Muscle layer of colon (tissue), 2 donors: ENCODE measurements at regions not wholly inside any gene's neighbourhood (a gene's known extent, or its start where the extent isn't known, plus 50 kb on each side); places are given as distances from the start of the nearest gene placed in this dataset.

Experiments used
- H3K27ac ChIP-seq: one replicate; pipeline ENCODE4 v1.7.0; 2013; ENCODE audit warnings: low read depth, mild to moderate bottlenecking, low read length, moderate library complexity
- H3K27me3 ChIP-seq, 2 donors: one replicate each; pipeline ENCODE4 v1.7.0; 2013; ENCODE audit warnings: low read length in 2 of 2, mild to moderate bottlenecking in 2 of 2; ENCODE audit not compliant: insufficient read depth in 2 of 2, control insufficient read depth in 1 of 2
- H3K36me3 ChIP-seq: one replicate; pipeline ENCODE4 v1.7.0; 2013; ENCODE audit warnings: mild to moderate bottlenecking, low read length; ENCODE audit not compliant: insufficient read depth
- H3K4me1 ChIP-seq: one replicate; pipeline ENCODE4 v1.7.0; 2013; ENCODE audit warnings: mild to moderate bottlenecking, low read length; ENCODE audit not compliant: insufficient read depth
- H3K4me3 ChIP-seq, 2 donors: one replicate each; pipeline ENCODE4 v1.7.0; 2013; ENCODE audit warnings: low read length in 2 of 2, low read depth in 1 of 2, mild to moderate bottlenecking in 1 of 2, moderate library complexity in 1 of 2
- H3K9ac ChIP-seq: one replicate; pipeline ENCODE4 v1.7.0; 2013; ENCODE audit warnings: low read length
- H3K9me3 ChIP-seq: one replicate; pipeline ENCODE4 v1.7.0; 2013; ENCODE audit warnings: mild to moderate bottlenecking, low read length
- donor health status: abdominal sarcoma.
- donor health status: Adenocarcinoma of cecum.

DNA sequence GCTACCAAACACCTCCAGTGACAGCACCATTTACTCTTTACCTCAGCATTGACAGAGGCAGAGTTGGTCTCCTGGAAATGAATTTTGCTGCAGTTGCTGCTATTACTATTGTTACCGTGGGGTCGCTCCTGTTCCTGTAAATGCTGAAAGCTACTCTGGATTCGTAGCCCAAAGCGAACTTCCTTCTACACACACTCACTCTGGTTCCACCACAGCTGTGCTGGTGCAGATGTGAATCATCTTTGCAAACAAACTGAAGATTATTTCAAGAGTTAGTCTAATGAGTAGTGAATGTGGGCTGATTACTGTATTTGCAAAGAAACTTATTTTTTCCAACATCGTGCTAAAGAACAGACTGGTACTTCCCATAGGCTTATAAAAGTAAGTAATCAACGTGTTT lies 304.0 kb downstream of the LPIN1 start:
- Histone ChIP-seq H3K36me3 (no peaks in the 10 kb centered on the region), H3K27me3 (no peaks in the 10 kb centered on the region), H3K4me3 (no peak overlapping the region), H3K9me3 (no peaks in the 10 kb centered on the region), H3K27ac (no peak overlapping the region), H3K4me1 (no peaks in the 10 kb centered on the region), H3K9ac (no peak overlapping the region)

DNA sequence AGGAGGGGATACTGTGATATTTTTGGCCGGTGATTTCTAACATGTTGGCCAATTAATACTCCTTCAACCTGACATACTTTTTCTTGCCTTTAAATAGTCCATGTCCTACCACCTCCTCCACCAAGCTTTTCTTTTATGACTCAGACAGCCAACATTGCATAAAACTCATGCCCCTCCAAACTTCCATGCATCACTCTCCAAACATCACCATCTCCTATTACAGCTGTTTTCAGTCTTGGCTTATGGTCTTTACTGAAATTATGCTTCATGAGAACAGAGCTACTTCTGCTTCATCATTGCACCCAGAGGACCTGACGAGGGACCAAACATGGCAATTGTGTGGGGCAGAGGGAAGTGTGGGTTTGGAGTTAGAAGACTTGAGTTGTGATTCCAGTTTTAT lies 305.4 kb downstream of the LPIN1 start:
- H3K27ac ChIP-seq = no peak overlapping the region
- no peaks in the 10 kb centered on the region for H3K27me3 ChIP-seq
- no peak overlapping the region for H3K9ac ChIP-seq
- no peaks in the 10 kb centered on the region for H3K9me3 ChIP-seq
- H3K4me1 ChIP-seq = no peaks in the 10 kb centered on the region
- H3K4me3 ChIP-seq = no peak overlapping the region
- H3K36me3 ChIP-seq = no peaks in the 10 kb centered on the region

DNA sequence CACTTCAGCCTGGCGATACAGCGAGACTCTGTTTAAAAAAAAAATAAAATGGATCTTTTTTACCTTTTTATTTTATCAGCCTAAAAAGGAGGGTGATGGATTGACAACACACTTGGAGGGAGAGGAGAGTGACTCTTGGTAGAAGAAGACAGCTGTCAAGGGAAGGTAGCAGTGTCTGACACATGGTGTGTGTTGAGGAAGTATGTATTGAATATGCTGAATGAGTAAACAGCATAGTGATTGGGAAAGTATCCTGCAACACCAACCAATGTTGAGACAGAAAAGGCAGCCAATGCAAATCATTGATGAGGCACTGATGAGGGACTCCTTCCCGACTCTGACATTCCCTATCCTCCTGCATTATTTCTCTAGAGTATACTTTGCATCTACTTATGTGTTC lies 306.4 kb downstream of the LPIN1 start:
- no peaks in the 10 kb centered on the region for H3K27me3 ChIP-seq
- no peaks in the 10 kb centered on the region for H3K4me1 ChIP-seq
- no peak overlapping the region for H3K4me3 ChIP-seq
- no peaks in the 10 kb centered on the region for H3K36me3 ChIP-seq
- no peaks in the 10 kb centered on the region for H3K9me3 ChIP-seq
- H3K27ac ChIP-seq = no peak overlapping the region
- H3K9ac ChIP-seq = no peak overlapping the region

DNA sequence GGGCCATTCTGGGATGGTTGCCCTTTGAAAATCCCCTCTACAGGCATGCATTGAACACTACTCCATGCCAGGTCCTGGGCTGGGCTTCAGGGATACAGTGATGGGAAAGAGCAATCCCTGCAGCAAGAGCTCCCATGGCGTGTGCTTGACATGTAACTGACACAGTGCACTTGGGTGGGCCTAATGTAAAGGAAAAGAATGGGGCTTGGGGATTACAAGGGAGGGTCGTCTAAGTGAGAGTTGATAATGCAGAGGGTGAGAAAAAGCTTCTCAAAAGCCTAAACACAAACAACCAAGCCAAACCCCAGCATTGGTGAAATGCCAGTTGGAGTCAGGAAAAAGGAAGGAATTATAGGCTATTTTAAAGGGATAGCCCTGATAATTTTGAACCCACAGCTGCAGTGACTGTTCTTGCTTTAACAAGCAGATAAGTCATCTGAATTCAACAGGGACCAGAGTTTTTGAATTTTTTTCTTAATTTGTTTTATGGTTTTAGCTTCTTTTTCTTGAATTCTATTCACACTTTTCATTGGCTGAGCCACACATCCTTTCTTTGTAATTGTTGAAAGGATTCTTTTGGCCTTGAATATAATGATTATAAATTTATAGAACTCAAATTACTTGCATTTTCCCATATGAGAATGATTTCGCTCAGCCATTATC lies 308.7 kb downstream of the LPIN1 start:
- H3K36me3 ChIP-seq = no peaks in the 10 kb centered on the region
- no peaks in the 10 kb centered on the region for H3K9me3 ChIP-seq
- H3K4me3 ChIP-seq = no peak overlapping the region
- no peaks in the 10 kb centered on the region for H3K4me1 ChIP-seq
- no peak overlapping the region for H3K9ac ChIP-seq
- H3K27ac ChIP-seq = no peak overlapping the region
- no peaks in the 10 kb centered on the region for H3K27me3 ChIP-seq

DNA sequence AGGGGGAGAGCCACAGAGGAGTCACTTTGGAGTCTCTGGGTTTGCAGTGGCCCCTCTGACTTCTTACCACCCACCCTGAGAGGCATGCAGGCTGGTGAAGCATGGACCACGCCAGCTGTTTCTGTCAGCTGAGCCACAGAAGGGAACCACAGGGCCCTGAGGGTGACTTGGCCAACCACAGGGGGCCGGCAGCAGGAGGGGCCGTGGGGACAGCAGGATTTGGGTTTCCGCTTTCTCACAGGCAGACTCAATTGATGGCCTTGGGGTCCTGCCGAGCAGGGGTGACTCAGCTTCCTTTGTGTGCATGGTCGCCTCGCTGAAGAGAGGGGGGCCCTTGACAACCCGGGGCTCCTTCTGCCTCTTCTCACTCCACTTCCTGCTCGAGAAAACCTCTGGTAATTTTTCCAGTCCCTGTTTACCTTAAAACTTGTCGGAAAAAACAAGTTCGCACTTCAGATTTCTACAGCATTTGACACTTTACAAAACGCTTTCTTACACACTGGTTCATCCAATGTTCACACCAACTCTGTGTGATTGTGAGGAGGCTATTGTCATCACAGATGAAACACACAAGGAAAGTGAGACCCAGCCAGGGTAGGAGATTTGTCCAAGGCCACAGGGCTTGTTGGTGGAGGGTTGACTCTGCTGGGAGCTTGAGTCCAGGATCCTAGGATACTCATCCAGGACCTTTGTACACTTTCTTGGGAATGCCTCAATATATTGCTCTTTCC lies 311.2 kb downstream of the LPIN1 start:
- Histone ChIP-seq H3K4me3 (no peak overlapping the region), H3K4me1 (no peaks in the 10 kb centered on the region), H3K9ac (no peak overlapping the region), H3K9me3 (no peaks in the 10 kb centered on the region), H3K27ac (no peak overlapping the region), H3K36me3 (no peaks in the 10 kb centered on the region), H3K27me3 (no peaks in the 10 kb centered on the region)

DNA sequence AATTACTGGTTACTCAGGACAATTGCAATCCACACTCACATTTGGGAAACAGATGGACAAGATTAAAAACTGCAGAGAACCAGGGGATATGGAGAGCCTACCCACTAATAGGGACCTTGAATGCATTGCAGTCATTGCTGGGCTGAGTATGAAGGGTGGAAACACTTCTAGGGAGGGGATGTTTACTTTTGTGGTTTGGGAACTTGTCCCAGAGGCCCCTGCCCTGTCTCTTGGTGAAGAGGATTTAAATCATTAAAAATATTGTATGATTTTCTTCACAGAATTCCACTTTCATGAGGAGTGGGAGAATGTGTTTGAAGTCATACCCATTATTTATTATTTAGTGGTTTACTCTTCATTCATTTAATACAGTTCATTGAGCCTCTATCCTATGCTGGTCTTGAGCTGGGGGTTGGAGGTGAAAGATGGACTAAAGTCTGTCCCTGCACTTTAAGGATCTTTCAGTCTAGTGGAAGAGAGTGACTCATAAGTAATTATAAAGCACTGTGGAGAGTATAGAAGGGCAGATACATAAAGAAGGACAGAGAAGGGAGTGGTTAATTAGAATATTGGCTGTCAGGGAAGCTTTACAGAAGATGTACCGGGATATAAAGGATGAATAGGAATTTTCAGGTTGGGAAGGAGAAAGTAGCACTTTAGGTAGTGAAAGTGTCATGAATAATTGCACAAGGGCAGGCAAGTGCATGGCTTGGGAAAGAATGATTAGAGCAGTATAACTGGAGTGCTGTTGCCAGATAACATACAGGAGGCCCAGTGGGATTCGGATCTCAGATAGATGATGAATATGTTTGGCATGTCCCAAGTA lies 313.4 kb downstream of the LPIN1 start:
- no peak overlapping the region for H3K4me3 ChIP-seq
- no peaks in the 10 kb centered on the region for H3K9me3 ChIP-seq
- H3K4me1 ChIP-seq = no peaks in the 10 kb centered on the region
- H3K27me3 ChIP-seq = no peaks in the 10 kb centered on the region
- H3K9ac ChIP-seq = no peak overlapping the region
- no peak overlapping the region for H3K27ac ChIP-seq
- no peaks in the 10 kb centered on the region for H3K36me3 ChIP-seq

DNA sequence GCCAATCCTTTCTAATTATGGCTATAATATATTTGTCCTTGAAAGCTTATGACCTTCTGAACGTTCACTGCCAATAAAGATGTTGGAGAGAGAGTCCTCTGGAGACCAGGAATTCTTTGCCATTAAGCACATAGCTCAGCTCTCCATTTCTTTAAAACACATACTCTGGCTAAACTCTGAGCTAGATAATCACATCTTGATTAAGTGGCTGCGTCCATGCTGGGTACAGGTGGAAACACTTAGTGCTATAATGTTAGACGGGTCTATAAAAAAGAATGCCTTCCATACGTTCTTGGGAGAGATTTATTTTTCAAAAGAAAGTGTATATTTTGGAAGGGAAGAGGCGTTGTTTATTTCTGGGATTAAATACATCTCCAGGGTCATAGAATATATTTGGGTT lies 314.5 kb downstream of the LPIN1 start:
- Histone ChIP-seq H3K4me1 (no peaks in the 10 kb centered on the region), H3K9ac (no peak overlapping the region), H3K9me3 (no peaks in the 10 kb centered on the region), H3K36me3 (no peaks in the 10 kb centered on the region), H3K4me3 (no peak overlapping the region), H3K27ac (no peak overlapping the region), H3K27me3 (no peaks in the 10 kb centered on the region)

DNA sequence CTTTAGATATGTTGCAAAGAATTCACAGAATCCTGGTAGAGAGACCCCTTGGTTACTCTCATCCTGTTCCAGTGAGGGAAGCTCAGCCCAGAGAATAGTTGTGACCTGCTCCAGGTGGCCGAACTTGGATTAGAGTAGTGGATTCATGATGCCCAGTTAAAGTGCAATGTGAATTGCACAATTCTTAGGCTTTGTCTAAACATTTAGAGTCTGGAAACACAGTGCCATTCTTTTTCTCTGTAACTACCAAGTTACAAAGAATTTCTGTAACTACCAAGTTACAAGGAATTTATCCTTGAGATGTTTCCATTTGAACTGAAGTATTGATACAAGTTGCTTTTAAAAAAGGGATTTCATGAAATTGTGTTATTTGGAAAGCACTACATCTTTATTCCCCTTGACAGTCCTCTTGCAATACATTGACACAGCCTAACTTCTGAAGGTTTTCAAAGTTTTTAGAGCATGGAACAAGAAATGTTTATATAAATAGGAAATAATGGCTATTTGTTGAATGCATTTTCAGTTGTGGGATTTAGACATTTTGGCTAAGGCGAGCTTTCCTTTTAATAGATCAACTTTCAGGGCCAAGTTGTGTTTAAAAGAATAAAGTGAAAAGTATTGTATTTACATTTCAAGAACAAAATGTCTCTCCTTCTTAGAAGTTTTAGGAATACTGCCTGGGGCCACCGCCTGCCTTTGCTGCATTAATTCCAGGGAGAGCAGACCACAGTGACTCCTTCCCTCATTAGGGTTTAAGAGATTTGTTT lies 315.0 kb downstream of the LPIN1 start:
- Histone ChIP-seq H3K36me3 (no peaks in the 10 kb centered on the region), H3K9me3 (no peaks in the 10 kb centered on the region), H3K27me3 (no peaks in the 10 kb centered on the region), H3K4me3 (no peak overlapping the region), H3K27ac (no peak overlapping the region), H3K4me1 (no peaks in the 10 kb centered on the region), H3K9ac (no peak overlapping the region)

DNA sequence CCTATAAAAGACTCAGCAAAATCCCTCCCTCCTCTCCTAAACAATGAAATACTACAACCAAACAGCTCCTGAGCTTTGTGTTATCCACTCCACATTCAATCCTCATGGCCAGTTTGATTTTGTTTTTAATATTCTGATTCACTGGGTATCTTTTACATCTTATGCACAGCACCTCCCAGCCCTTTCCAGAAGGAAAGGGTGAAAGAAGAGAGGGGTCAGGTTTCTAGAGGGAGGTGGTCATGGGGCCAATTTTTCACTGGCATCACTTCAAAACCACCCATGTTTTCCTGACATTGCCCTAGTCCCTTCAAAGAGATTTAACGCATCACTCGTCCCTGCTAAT lies 315.6 kb downstream of the LPIN1 start:
- Histone ChIP-seq H3K27me3 (no peaks in the 10 kb centered on the region), H3K4me1 (no peaks in the 10 kb centered on the region), H3K4me3 (no peak overlapping the region), H3K36me3 (no peaks in the 10 kb centered on the region), H3K27ac (no peak overlapping the region), H3K9ac (no peak overlapping the region), H3K9me3 (no peaks in the 10 kb centered on the region)

DNA sequence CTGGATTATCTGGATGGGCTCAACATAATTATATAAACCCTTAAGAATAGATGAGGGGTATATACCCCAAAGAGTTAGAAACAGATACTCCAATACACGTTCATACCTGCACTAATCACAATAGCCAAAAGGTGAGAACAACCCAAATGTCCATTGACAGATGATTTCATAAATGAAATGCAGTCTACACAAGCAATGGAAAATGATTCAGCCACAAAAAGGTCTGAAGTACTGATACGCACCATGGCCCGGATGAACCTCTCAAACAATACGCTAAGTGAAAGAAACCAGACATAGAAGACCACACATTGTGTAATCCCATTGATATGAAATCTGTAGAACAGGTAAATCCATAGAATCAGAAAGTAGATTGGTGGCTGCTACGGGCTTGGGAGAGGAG lies 316.8 kb downstream of the LPIN1 start:
- Histone ChIP-seq H3K27me3 (no peaks in the 10 kb centered on the region), H3K4me1 (peaks cover 5% of the 10 kb centered on the region), H3K27ac (no peak overlapping the region), H3K4me3 (no peak overlapping the region), H3K9ac (no peak overlapping the region), H3K36me3 (no peaks in the 10 kb centered on the region), H3K9me3 (no peaks in the 10 kb centered on the region)

DNA sequence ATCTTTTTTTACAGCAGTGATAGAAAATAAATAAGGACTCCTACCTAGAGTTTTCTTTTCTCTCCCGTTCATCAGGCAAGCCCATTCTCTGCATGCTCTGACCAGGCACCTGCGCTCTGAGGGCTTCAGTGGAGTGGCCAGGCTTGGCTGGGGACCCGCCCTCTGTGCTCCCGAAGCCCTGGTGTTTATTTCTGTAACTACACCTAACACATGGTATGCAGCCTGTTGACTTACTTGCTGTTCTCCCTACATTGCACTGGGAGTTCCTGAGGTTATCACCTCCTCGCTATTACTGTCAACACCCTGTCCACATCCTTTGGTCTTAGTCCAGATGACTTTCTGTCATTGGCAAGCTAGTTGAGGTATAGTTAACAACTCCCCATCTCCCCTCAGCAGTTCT lies 317.7 kb downstream of the LPIN1 start:
- Histone ChIP-seq H3K4me3 (no peak overlapping the region), H3K27me3 (no peaks in the 10 kb centered on the region), H3K36me3 (no peaks in the 10 kb centered on the region), H3K9ac (no peak overlapping the region), H3K9me3 (no peaks in the 10 kb centered on the region), H3K27ac (no peak overlapping the region), H3K4me1 (peaks cover 11% of the 10 kb centered on the region)
